Neural crest cell (in vitro differentiated cells): ENCODE measurements at regions not wholly inside any gene's neighbourhood (a gene's known extent, or its start where the extent isn't known, plus 50 kb on each side); places are given as distances from the start of the nearest gene placed in this dataset.
"Not testable (repeated sequence)": the region's sequence is repeated elsewhere in the genome, so short reads cannot be mapped to it uniquely, and the experiment has no call there.

Experiments used
- DNase-seq: peaks from one replicate; pipeline ENCODE4 v3.0.0; 2021; ENCODE audit warnings: low read depth, mixed read lengths, low spot score
- H3K27ac Mint-ChIP-seq: one replicate; pipeline ENCODE4 v1.8.0; 2021; ENCODE audit warnings: mild to moderate bottlenecking, mixed read lengths; ENCODE audit not compliant: unreplicated experiment
- H3K27me3 Mint-ChIP-seq: 2 replicates; pipeline ENCODE4 v1.8.0; 2021; ENCODE audit warnings: low read depth, mild to moderate bottlenecking, mixed read lengths
- H3K36me3 Mint-ChIP-seq: 2 replicates; pipeline ENCODE4 v1.8.0; 2021; ENCODE audit warnings: low read depth, mild to moderate bottlenecking, mixed read lengths
- H3K4me1 Mint-ChIP-seq: 2 replicates; pipeline ENCODE4 v1.8.0; 2021; ENCODE audit warnings: mixed read lengths
- H3K4me3 Mint-ChIP-seq: one replicate; pipeline ENCODE4 v1.8.0; 2021; ENCODE audit warnings: mild to moderate bottlenecking, mixed read lengths
- H3K9me3 Mint-ChIP-seq: 2 replicates; pipeline ENCODE4 v1.8.0; 2021; ENCODE audit warnings: mixed read lengths
- CTCF ChIP-seq: fragments of 200-600 bp; sonication (generic); conservative IDR thresholded peaks from 2 replicates; pipeline ENCODE4 v1.5.0; 2021; ENCODE audit warnings: antibody characterized with exemption, mild to moderate bottlenecking

GRCh38 chr4:78660559-78660958 is 109.0 kb downstream of the ANXA3 start:
- Mint-ChIP-seq H3K36me3 (no peaks in the 10 kb centered on the region), H3K4me1 (peaks cover 37% of the 10 kb centered on the region), H3K27ac (no peak overlapping the region), H3K27me3 (no peaks in the 10 kb centered on the region), H3K9me3 (peaks cover 3% of the 10 kb centered on the region), H3K4me3 (no peak overlapping the region)
- no peak for TF ChIP-seq CTCF
- no peak for DNase-seq

GRCh38 chr4:78661086-78661690 is 109.6 kb downstream of the ANXA3 start:
- Mint-ChIP-seq H3K4me1 (peaks cover 37% of the 10 kb centered on the region), H3K27me3 (no peaks in the 10 kb centered on the region), H3K4me3 (no peak overlapping the region), H3K27ac (no peak overlapping the region), H3K9me3 (peaks cover 3% of the 10 kb centered on the region), H3K36me3 (no peaks in the 10 kb centered on the region)
- DNase-seq, result no peak
- no peak for TF ChIP-seq CTCF

GRCh38 chr4:78661921-78662521 is 110.5 kb downstream of the ANXA3 start:
- Mint-ChIP-seq H3K36me3 (no peaks in the 10 kb centered on the region), H3K9me3 (peaks cover 3% of the 10 kb centered on the region), H3K27me3 (no peaks in the 10 kb centered on the region), H3K27ac (peak overlapping the region; percentile 24), H3K4me3 (no peak overlapping the region), H3K4me1 (peaks cover 35% of the 10 kb centered on the region)
- no peak for TF ChIP-seq CTCF
- no peak for DNase-seq

- no peaks in the 10 kb centered on the region for H3K27me3 Mint-ChIP-seq
- no peaks in the 10 kb centered on the region for H3K36me3 Mint-ChIP-seq
- no peak overlapping the region for H3K27ac Mint-ChIP-seq
- H3K4me3 Mint-ChIP-seq, result no peak overlapping the region
- no peak for TF ChIP-seq CTCF
- no peak for DNase-seq
- peaks cover 3% of the 10 kb centered on the region for H3K9me3 Mint-ChIP-seq
- H3K4me1 Mint-ChIP-seq, result peaks cover 31% of the 10 kb centered on the region
Measured at GRCh38 chr4:78662658-78663057, 111.1 kb downstream of the ANXA3 start.

GRCh38 chr4:78664296-78664695 is 111.9 kb upstream of the BMP2K start:
- H3K27ac Mint-ChIP-seq, DNase-seq: not testable (repeated sequence)

GRCh38 chr4:78665216-78665770 is 110.9 kb upstream of the BMP2K start:
- H3K27ac Mint-ChIP-seq, result no peak overlapping the region
- TF ChIP-seq CTCF, result no peak
- peaks cover 3% of the 10 kb centered on the region for H3K9me3 Mint-ChIP-seq
- H3K27me3 Mint-ChIP-seq, result no peaks in the 10 kb centered on the region
- H3K4me3 Mint-ChIP-seq, result no peak overlapping the region
- no peak for DNase-seq
- H3K36me3 Mint-ChIP-seq, result no peaks in the 10 kb centered on the region
- peaks cover 28% of the 10 kb centered on the region for H3K4me1 Mint-ChIP-seq

More at GRCh38 chr4:78664296-78664695, 111.9 kb upstream of the BMP2K start:
- H3K36me3 Mint-ChIP-seq, H3K9me3 Mint-ChIP-seq, H3K27me3 Mint-ChIP-seq, H3K4me3 Mint-ChIP-seq: not testable (repeated sequence)
- H3K4me1 Mint-ChIP-seq, result peaks cover 28% of the 10 kb centered on the region
